GM12872 (cell line): ENCODE measurements at regions not wholly inside any gene's neighbourhood (a gene's known extent, or its start where the extent isn't known, plus 50 kb on each side); places are given as distances from the start of the nearest gene placed in this dataset.

ENCODE experiments used
- TF ChIP-seq, protein P1 (sequence below): IDR thresholded peaks from 3 replicates; pipeline ENCODE4 v1.5.1; 2011; ENCODE audit warnings: low read depth, mild to moderate bottlenecking, low read length, moderate library complexity; ENCODE audit not compliant: insufficient read depth

GRCh38 chr2:122145856-122146255, 390.4 kb downstream of the TSN start:
- TF ChIP-seq, protein P1, sequence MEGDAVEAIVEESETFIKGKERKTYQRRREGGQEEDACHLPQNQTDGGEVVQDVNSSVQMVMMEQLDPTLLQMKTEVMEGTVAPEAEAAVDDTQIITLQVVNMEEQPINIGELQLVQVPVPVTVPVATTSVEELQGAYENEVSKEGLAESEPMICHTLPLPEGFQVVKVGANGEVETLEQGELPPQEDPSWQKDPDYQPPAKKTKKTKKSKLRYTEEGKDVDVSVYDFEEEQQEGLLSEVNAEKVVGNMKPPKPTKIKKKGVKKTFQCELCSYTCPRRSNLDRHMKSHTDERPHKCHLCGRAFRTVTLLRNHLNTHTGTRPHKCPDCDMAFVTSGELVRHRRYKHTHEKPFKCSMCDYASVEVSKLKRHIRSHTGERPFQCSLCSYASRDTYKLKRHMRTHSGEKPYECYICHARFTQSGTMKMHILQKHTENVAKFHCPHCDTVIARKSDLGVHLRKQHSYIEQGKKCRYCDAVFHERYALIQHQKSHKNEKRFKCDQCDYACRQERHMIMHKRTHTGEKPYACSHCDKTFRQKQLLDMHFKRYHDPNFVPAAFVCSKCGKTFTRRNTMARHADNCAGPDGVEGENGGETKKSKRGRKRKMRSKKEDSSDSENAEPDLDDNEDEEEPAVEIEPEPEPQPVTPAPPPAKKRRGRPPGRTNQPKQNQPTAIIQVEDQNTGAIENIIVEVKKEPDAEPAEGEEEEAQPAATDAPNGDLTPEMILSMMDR: no peak

DNA sequence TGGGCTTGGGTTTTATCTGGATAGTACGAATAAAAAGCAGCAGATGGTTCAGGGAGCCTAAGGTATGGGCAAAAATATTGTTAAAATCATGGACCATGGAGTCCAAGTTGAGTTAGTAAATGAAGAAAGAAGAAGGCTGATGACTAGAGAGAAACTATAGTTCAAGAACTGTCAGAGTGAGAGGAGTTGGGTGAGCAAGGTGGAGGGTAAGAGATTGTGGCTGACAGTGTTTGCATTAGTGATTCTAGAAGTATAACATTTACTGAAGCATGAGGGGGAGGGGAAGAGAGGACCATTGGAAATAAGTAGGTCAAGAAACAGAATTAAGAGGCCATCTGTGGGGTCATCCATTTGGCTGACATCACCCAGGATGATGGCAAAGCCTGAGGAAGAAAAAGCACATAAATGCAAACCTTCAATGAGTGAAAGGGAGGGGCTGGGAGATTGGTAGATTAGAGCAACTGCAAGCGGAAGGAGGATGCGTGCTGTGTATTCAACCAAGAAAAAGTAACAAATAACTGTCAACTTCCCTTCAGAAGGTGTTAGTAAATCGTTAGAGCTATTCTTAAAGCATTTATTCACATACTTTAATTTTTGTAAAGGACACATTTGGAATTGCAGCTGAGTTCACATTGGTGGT, 392.8 kb downstream of the TSN start:
- TF ChIP-seq, protein P1: no peak

DNA sequence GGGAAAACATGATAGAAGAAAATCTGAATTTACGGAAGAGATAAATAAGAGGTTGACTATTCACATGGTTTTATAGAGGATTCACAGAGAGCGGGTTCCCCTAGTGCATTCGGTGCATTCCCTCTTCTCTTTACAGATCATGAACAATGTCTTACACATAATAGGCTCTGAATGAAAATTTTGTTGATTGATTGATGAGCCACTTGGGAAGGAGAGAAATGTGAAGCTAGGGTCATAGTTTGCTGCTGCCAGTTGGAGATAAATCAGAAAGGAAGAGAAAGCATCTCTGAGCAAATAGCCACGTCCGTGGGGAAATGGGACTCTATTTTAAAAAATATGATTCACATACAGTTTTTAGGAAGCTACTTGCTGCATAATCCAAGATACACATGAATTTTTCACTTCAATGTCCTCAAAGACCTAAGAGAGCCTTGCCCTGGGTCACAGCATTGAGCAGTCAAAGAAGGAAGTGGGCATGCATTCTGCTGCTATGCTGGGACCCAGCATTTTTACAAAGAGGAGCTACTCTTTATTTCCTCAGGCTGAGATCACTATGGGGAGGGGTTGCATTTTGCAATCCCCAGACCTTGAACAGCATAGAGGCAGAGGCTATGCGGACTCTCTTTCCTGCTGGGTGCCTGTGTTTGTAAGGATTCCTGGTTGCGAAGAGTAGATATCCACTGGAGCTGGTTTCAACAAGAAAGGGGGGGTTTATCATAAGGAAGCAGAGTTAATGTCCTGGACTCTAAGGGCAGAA, 395.3 kb downstream of the TSN start:
- TF ChIP-seq, protein P1: no peak

DNA sequence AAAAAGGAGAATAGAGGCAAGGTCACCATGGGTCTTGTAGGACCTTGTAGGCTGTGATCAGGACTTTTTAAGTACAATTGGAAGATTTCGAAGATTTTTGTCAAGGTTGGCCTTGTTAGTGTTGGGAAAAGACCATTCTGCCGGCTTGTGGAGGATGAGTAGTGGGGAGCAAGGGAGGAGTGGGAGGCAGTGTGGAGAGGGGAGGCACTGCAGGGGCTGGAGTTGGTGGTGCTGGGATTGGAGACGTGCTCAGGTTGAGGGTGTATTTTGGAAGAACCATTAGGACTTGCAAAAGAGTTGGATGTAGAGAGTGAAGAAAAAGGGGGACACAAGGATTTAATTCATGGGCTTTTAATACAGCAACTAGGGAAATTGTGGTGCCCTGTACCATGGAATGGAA, 397.1 kb downstream of the TSN start:
- TF ChIP-seq, protein P1: no peak

- TF ChIP-seq, protein P1: no peak
Measured at GRCh38 chr2:122156176-122156890, 400.9 kb downstream of the TSN start.

DNA sequence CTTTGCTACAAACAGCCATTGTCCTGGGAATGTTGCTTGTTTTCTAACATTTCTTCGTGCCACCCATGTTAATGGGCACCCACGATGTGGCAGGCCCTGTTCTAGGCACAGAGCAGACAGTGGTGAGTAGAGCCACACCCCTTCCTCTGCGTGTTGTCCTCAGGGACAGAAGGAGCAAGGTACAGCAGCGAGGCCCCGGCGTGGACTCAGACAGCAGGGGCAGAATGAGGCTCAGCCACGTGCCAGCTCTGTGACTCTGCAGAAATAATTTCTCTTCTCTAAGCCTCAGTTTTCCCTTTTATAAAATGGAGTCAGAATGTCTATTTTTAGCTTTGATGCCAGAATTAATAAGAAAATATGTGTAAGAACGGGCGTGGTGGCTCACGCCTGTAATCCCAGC, 401.7 kb downstream of the TSN start:
- TF ChIP-seq, protein P1: no peak

GRCh38 chr2:122163617-122164016, 408.2 kb downstream of the TSN start:
- TF ChIP-seq, protein P1: no peak
